ENCODE measurements at regions not wholly inside any gene's neighbourhood (a gene's known extent, or its start where the extent isn't known, plus 50 kb on each side); places are given as distances from the start of the nearest gene placed in this dataset.

- intact Hi-C loops (cut with micrococcal nuclease): no loop called here
- ATAC-seq (ENCODE audit: low read depth) (no peak), DNase-seq (no peak)
- no peak overlapping the region for H3K27ac Mint-ChIP-seq
- H3K4me3 Mint-ChIP-seq: no peak overlapping the region
- no peak for TF ChIP-seq CTCF (IDR thresholded peaks at IDR 0.05)
- ChIA-PET CTCF (no interaction called here), POLR2A (no interaction called here)
- H3K27me3 Mint-ChIP-seq: peaks cover 7% of the 10 kb centered on the region
- H3K4me1 Mint-ChIP-seq: no peaks in the 10 kb centered on the region
- no peaks in the 10 kb centered on the region for H3K36me3 Mint-ChIP-seq (ENCODE audit: low read depth)
- H3K9me3 Mint-ChIP-seq: no peaks in the 10 kb centered on the region
Observed at GRCh38 chr16:82395212-82395611, 225.2 kb upstream of the MPHOSPH6 start.

GRCh38 chr16:82391690-82392089 is 221.7 kb upstream of the MPHOSPH6 start:
- H3K9me3 Mint-ChIP-seq: no peaks in the 10 kb centered on the region
- ChIA-PET CTCF (no interaction called here), POLR2A (no interaction called here)
- no peak for TF ChIP-seq CTCF (IDR thresholded peaks at IDR 0.05)
- H3K36me3 Mint-ChIP-seq (ENCODE audit: low read depth): no peaks in the 10 kb centered on the region
- DNase-seq (no peak), ATAC-seq (ENCODE audit: low read depth) (no peak)
- H3K4me3 Mint-ChIP-seq: no peak overlapping the region
- peaks cover 7% of the 10 kb centered on the region for H3K27me3 Mint-ChIP-seq
- intact Hi-C loops (cut with micrococcal nuclease): no loop called here
- H3K4me1 Mint-ChIP-seq: no peaks in the 10 kb centered on the region
- no peak overlapping the region for H3K27ac Mint-ChIP-seq

GRCh38 chr16:82389956-82390650 is 220.1 kb upstream of the MPHOSPH6 start:
- CTCF ChIA-PET: no interaction called here
- Mint-ChIP-seq H3K27ac (no peak overlapping the region), H3K36me3 (ENCODE audit: low read depth) (no peaks in the 10 kb centered on the region), H3K9me3 (no peaks in the 10 kb centered on the region), H3K4me3 (no peak overlapping the region), H3K27me3 (peaks cover 3% of the 10 kb centered on the region), H3K4me1 (no peaks in the 10 kb centered on the region)
- TF ChIP-seq CTCF (IDR thresholded peaks at IDR 0.05): no peak
- POLR2A ChIA-PET: no interaction called here
- no peak for DNase-seq
- ATAC-seq (ENCODE audit: low read depth): no peak
- intact Hi-C loops (cut with micrococcal nuclease): no loop called here

- Mint-ChIP-seq H3K27me3 (no peaks in the 10 kb centered on the region), H3K4me1 (no peaks in the 10 kb centered on the region), H3K9me3 (no peaks in the 10 kb centered on the region), H3K4me3 (no peak overlapping the region), H3K27ac (no peak overlapping the region), H3K36me3 (ENCODE audit: low read depth) (no peaks in the 10 kb centered on the region)
- ChIA-PET POLR2A (no interaction called here), CTCF (interaction anchor here (0.9 kb wide), 1 partner anchor 70 kb away, joined by 3 read pairs; no protein-coding TSS in a partner anchor)
- no peak for TF ChIP-seq CTCF (IDR thresholded peaks at IDR 0.05)
- intact Hi-C loops (cut with micrococcal nuclease): no loop called here
- no peak for ATAC-seq (ENCODE audit: low read depth)
- no peak for DNase-seq
Observed at GRCh38 chr16:82386761-82387160, 216.7 kb upstream of the MPHOSPH6 start.

- Mint-ChIP-seq H3K4me3 (no peak overlapping the region), H3K27me3 (peaks cover 2% of the 10 kb centered on the region), H3K4me1 (no peaks in the 10 kb centered on the region), H3K9me3 (peaks cover 5% of the 10 kb centered on the region), H3K36me3 (ENCODE audit: low read depth) (no peaks in the 10 kb centered on the region), H3K27ac (no peak overlapping the region)
- TF ChIP-seq CTCF (IDR thresholded peaks at IDR 0.05): no peak
- CTCF ChIA-PET: no interaction called here
- ATAC-seq (ENCODE audit: low read depth) (no peak), DNase-seq (no peak)
- POLR2A ChIA-PET: no interaction called here
- intact Hi-C loops (cut with micrococcal nuclease): no loop called here
Observed at GRCh38 chr16:82384949-82385348, 214.9 kb upstream of the MPHOSPH6 start.
